AG20443 (cell line): ENCODE measurements at regions not wholly inside any gene's neighbourhood (a gene's known extent, or its start where the extent isn't known, plus 50 kb on each side); places are given as distances from the start of the nearest gene placed in this dataset.

Experiments used
- DNase-seq: peaks from one replicate; pipeline ENCODE4 v3.0.0; 2012; ENCODE audit warnings: low spot score, mixed read lengths

DNA sequence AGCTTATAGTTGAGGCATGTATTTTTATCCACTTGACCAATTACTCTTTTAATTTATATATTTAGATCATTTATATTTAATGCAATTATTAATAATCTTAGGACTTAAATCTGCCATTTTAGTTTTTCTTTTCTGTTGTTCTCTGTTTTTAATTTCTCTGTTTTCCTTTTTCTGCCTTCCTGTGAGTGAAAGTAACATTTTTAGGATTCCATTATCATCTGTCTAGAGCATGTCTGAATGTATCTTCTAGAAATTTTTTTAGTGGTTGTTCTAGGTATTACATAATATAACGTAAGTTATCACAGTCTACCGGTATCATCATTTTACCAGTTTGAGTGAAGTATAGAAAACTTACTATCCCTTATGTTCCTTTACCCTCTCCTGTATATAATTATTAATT lies 197.3 kb downstream of the UNC5CL start:
- no peak for DNase-seq

- no peak for DNase-seq
These were observed 206.3 kb downstream of the UNC5CL start for GRCh38 chr6:40832691-40833090.

DNA sequence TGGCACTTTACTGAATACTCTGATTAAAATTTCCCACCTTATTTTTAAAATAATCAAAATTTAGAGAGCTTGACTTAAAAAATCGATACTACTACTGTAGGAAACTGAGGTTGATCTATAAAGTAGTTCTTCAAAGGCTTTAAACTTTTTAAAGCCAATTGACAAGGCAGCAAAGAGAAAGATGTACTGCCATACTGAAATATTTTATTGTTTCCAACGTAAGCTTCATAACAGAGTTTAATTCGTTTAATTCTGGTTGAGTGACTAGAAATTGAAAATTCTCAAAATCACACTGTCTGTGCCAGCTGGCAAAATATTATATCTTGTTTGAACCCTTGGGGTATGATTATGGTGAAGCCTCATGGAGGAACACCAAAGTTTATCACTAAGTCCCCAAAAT lies 207.6 kb downstream of the UNC5CL start:
- no peak for DNase-seq

DNA sequence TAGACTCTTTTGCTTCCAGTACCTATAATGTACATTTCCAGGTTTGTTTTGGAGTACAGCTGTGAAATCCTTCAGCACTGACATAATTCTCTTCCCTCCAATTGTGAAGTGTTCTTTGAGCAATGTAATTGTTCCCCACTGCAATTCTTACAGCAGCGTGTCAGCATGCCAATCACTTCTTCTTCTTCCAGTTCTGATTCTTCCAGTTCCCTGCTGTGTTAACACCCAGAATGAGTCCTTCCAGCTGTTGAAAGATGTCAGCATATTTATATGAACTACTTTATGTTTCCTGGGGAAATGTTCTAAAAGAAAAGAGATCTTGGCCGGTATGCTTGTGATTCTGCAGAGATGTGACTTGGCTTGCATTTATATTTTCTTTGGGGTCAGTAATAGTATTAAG lies 213.9 kb downstream of the UNC5CL start:
- DNase-seq: no peak

DNA sequence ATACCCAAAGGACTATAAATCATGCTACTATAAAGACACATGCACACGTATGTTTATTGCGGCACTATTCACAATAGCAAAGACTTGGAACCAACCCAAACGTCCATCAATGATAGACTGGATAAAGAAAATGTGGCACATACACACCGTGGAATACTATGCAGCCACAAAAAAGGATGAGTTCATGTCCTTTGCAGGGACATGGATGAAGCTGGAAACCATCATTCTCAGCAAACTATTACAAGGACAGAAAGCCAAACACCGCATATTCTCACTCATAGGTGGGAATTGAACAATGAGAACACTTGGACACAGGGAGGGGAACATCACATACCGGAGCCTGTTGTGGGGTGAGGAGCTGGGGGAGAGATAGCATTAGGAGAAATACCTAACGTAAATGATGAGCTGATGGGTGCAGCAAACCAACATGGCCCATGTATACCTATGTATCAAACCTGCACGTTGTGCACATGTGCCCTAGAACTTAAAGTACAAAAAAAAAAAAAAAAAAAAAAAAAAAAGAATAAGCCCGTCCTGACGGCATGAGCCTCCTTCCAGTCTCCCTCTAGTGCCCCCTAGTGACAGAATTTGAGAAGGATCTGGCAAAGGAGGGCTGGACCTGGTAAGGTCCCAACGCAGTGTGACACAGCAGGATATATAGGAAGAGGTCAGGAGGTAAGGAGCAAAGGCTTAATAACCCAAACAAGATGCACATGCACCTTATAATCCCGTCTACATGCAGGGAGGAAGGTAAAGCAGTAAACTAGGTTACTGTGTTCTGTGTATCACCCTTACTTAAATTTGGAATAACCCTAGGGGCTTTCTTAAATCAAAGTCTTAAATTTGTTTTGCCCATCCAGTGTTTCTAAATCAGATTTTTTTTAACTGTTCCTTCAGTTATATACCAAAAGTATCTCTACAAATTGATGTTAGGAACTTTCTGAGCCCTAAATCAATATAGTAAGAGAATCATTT lies 214.8 kb downstream of the UNC5CL start:
- DNase-seq: peak; percentile 80

DNA sequence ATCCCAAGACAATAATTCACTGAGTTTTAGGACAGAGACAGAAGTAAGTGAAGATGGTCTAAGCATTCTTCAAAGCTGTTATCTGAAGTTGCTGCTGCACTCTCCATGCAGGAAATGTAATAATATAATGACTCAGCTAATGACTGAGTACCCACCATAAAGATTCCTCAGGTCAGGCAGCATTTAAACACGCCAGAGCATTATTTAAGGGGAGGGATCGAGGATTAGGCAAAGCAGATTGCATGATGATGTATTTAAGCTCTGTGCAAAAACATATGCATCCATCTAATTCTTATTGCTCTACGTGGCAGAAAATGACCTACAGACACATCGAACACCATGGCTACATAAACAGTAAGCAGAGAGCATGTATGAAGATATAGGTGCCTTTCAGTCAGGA lies 216.4 kb downstream of the UNC5CL start:
- DNase-seq: no peak

- no peak for DNase-seq
These were observed 219.7 kb downstream of the UNC5CL start for GRCh38 chr6:40819182-40819834.

GRCh38 chr6:40817369-40817768 lies 221.7 kb downstream of the UNC5CL start:
- no peak for DNase-seq

GRCh38 chr6:40816601-40817000 lies 222.4 kb downstream of the UNC5CL start:
- no peak for DNase-seq

DNA sequence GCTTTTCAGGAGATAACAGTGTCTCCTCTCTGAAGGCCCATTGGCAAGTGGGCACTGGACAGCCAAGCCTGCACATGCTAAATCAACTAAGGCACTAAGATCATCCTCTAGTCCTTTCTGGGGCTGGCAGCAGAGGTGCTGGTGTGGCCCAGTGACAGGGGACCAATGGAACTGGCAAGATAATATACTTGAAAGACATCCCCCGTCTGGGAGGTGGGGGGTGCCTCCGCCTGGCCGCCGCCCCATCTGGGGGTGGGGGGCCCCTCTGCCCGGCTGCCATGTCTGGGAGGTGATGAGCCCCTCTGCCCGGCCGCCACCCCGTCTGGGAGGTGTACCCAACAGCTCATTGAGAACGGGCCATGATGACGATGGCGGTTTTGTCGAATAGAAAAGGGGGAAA lies 223.3 kb downstream of the UNC5CL start:
- DNase-seq: no peak

DNA sequence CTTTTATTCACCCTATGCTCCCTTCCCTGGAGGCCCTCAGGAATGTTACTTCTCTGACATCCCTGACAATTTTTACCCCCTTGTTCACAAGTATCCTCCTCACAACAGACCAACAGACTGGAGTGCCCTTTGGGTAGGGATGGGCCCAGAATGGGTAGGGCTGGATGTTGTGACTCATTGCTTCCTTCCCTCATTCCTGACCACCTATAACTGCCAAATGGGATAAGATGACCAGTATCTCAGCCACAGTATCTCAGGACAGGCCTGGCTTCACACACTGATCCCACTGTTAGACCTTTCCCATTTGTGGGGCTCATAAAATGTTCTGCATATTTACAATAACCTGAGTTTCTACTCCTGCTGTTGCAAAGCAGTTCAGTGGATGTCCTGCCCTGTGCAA lies 223.0 kb upstream of the LRFN2 start:
- DNase-seq: peak; percentile 51

DNA sequence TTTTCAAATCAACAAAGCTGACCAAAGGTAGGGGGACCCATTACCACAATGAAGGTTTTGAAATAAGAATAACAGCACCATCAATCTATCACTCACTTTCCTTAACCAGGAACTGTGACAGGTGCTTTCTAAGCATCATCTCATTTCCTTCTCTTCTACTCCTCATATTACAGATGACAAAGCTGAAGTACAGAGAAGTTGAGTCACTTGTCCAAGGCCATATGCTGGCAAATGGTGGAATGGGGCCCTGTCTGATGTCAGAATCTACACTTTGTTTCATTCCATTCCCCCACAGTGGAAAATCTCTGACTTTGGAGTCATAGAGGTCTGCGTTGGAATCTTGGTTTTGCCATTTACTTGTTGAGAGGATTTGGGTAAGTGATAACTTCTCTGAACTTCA lies 222.5 kb upstream of the LRFN2 start:
- DNase-seq: no peak

GRCh38 chr6:40807484-40807883 lies 220.3 kb upstream of the LRFN2 start:
- DNase-seq: no peak

DNA sequence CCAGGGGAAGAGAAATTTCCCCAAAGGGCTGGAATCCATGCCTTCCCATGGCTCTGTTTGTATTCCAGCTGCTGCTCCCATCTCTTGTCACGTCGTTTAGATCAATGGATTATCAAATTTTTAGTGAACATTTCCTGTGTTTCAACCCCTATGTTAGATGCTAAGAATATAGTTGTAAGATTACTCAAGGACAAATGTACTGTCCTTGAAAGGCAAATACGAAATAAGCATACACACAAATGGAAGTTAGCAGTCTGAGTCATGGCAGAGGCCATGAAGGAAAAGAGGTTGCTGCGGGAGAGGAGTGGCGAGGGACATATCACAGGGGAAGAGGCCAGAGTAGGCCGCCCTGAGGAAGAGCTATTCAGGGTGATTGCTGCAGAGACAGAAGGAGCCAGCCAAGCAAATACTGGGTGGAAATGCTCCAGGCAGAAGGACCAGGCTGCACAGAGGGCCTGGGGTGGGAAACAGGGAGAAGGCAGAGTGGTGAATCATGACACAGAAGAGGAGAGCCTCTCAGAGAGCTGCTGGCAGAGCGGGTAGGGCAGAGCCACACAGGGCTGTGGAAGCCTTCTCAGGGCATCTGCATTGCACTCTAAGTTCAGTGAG lies 219.2 kb upstream of the LRFN2 start:
- DNase-seq: peak; percentile 31

DNA sequence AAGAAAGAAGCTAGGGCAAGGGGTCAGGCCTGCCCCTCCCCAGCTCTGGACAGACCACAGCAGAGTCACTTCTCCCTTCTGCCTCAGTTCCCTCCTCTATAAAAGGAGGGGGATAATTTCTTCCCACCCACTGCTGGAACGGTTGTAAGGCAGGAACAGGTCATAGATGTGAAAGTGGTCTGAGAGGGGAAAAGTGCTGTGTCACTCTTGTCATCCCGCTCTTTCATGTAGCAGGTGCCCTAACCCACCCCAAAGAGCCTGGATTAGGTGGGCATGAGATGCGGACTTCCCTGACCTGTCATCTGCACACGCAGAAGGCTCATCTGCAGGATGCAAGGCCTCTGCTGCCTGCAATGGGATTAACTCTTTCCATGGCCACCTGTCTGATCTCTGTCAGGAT lies 218.2 kb upstream of the LRFN2 start:
- DNase-seq: no peak

DNA sequence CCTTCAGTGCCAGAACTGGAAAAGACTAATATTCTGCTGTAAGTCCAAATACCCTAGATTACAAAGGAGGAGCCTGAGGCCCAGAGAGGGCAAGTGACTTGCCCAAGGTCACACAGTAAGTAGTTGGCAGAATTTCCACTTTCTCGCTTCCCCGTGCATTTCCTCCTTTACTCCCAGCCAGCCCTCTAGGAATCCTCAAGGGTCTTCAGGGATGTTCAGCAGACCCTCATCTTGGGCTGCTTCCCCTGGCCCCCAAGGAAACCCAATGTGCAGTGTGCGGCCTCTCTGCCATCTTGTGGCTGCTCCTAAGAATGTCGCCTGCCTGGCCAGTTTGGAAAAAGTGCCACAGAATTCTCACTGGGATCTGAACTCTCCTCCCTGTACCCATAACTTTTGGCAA lies 217.7 kb upstream of the LRFN2 start:
- DNase-seq: no peak

GRCh38 chr6:40803897-40804702 lies 216.9 kb upstream of the LRFN2 start:
- DNase-seq: no peak

DNA sequence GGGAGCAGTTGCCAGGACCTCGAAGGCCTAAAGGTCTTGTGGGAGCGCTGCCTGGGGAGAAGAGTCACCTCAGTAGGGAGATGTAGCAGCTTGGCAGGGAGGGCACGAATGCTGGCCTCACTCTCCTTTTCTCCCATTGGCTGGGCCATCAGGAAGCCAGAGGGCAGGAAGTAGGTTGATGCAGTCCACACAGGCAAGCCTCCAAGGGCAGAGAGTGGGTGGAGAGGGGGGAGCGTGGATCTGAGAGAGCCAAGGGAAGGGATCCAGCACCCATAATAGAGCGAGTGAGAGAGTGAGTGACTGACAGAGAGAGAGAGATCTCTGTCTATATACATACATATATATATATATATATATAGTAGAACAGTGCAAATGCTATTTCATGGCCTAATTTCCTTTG lies 215.3 kb upstream of the LRFN2 start:
- DNase-seq: no peak

GRCh38 chr6:40799296-40800140 lies 212.4 kb upstream of the LRFN2 start:
- DNase-seq: no peak

- DNase-seq: no peak
These were observed 211.1 kb upstream of the LRFN2 start for GRCh38 chr6:40798069-40798770.
